Endodermal cell (in vitro differentiated cells): ENCODE measurements at regions not wholly inside any gene's neighbourhood (a gene's known extent, or its start where the extent isn't known, plus 50 kb on each side); places are given as distances from the start of the nearest gene placed in this dataset.

Experiments
- DNase-seq: peaks from one replicate; pipeline ENCODE4 v3.0.0-alpha.2; 2017
- H3K27ac ChIP-seq: 2 replicates; pipeline ENCODE4 v1.5.1; 2013; ENCODE audit warnings: mild to moderate bottlenecking, low read depth, low read length, moderate library complexity
- H3K27me3 ChIP-seq: 2 replicates; pipeline ENCODE4 v1.6.1; 2013; ENCODE audit warnings: mild to moderate bottlenecking, low read length, moderate library complexity; ENCODE audit not compliant: insufficient read depth, control insufficient read depth, poor library complexity, severe bottlenecking
- H3K36me3 ChIP-seq: 2 replicates; pipeline ENCODE4 v1.7.0; 2013; ENCODE audit warnings: mild to moderate bottlenecking, low read length, moderate library complexity; ENCODE audit not compliant: control insufficient read depth, insufficient read depth
- H3K4me1 ChIP-seq: one replicate; pipeline ENCODE4 v1.7.0; 2013; ENCODE audit warnings: low read length; ENCODE audit not compliant: control insufficient read depth, insufficient read depth
- H3K4me3 ChIP-seq: 2 replicates; pipeline ENCODE4 v1.5.1; 2013; ENCODE audit warnings: mild to moderate bottlenecking, low read length, moderate library complexity
- H3K9ac ChIP-seq: 2 replicates; pipeline ENCODE4 v1.6.1; 2013; ENCODE audit warnings: mild to moderate bottlenecking, low read length, moderate library complexity; ENCODE audit not compliant: poor library complexity, severe bottlenecking; ENCODE audit errors: extremely low read depth
- H3K9me3 ChIP-seq: 2 replicates; pipeline ENCODE4 v1.6.1; 2013; ENCODE audit warnings: mild to moderate bottlenecking, low read length, moderate library complexity; ENCODE audit not compliant: control insufficient read depth
- H3K27ac Mint-ChIP-seq: 2 replicates; pipeline ENCODE4 v1.8.0; 2020; ENCODE audit warnings: mixed read lengths
- H3K27me3 Mint-ChIP-seq: 2 replicates; pipeline ENCODE4 v1.8.0; 2021; ENCODE audit warnings: mild to moderate bottlenecking, mixed read lengths; ENCODE audit not compliant: insufficient read depth
- H3K36me3 Mint-ChIP-seq: 2 replicates; pipeline ENCODE4 v1.8.0; 2020; ENCODE audit warnings: low read depth, mixed read lengths
- H3K4me1 Mint-ChIP-seq: 2 replicates; pipeline ENCODE4 v1.8.0; 2020; ENCODE audit warnings: mixed read lengths
- H3K4me3 Mint-ChIP-seq: 2 replicates; pipeline ENCODE4 v1.8.0; 2020; ENCODE audit warnings: mild to moderate bottlenecking, moderate library complexity, mixed read lengths
- H3K9me3 Mint-ChIP-seq: 2 replicates; pipeline ENCODE4 v1.8.0; 2020; ENCODE audit warnings: mild to moderate bottlenecking, mixed read lengths
- WGBS, 2 experiments: methylation state at CpG; one replicate each; pipeline versions ENCODE4 v1.1.5 to v1.1.7; 2013; ENCODE audit warnings: missing lambda C conversion rate in 2 of 2, mixed read lengths in 1 of 2; ENCODE audit not compliant: insufficient coverage in 1 of 2, insufficient read length in 1 of 2; 5-methylcytosine and 5-hydroxymethylcytosine counted together
- TF ChIP-seq, protein P1 (sequence below): fragments of 200-600 bp; sonication (generic); conservative IDR thresholded peaks from 2 replicates; pipeline ENCODE4 v1.5.0; 2021; ENCODE audit warnings: antibody characterized with exemption, mild to moderate bottlenecking

DNA sequence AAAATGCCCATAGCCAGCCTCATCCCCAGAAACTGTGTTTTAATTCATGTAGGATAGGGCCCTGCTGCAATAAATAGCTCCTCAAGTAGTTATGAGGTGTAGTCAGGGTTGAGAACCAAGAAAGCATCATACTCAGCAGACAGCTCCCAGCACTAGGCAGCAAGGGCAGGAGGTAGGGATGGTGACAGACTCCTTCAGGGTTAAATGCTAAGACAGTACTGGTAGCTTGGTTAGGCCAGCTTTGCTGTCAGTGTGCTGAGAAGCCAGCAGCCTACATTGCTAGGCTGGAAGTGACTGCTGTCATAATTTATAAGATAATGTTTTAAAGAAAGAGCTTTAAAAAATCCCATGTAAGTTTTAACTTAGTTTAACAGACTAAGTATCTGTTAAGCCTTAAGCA, 113.9 kb upstream of the IMMP2L start:
- Histone ChIP-seq H3K9me3 (no peaks in the 10 kb centered on the region), H3K36me3 (no peaks in the 10 kb centered on the region), H3K9ac (no peak overlapping the region), H3K4me3 (no peak overlapping the region), H3K4me1 (no peaks in the 10 kb centered on the region), H3K27me3 (no peaks in the 10 kb centered on the region), H3K27ac (no peak overlapping the region)
- H3K27me3 Mint-ChIP-seq, result peaks cover 4% of the 10 kb centered on the region
- H3K4me3 Mint-ChIP-seq, result no peak overlapping the region
- H3K27ac Mint-ChIP-seq, result no peak overlapping the region
- no peak for DNase-seq
- no peaks in the 10 kb centered on the region for H3K36me3 Mint-ChIP-seq
- no peaks in the 10 kb centered on the region for H3K4me1 Mint-ChIP-seq
- TF ChIP-seq, protein P1, sequence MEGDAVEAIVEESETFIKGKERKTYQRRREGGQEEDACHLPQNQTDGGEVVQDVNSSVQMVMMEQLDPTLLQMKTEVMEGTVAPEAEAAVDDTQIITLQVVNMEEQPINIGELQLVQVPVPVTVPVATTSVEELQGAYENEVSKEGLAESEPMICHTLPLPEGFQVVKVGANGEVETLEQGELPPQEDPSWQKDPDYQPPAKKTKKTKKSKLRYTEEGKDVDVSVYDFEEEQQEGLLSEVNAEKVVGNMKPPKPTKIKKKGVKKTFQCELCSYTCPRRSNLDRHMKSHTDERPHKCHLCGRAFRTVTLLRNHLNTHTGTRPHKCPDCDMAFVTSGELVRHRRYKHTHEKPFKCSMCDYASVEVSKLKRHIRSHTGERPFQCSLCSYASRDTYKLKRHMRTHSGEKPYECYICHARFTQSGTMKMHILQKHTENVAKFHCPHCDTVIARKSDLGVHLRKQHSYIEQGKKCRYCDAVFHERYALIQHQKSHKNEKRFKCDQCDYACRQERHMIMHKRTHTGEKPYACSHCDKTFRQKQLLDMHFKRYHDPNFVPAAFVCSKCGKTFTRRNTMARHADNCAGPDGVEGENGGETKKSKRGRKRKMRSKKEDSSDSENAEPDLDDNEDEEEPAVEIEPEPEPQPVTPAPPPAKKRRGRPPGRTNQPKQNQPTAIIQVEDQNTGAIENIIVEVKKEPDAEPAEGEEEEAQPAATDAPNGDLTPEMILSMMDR, result no peak
- H3K9me3 Mint-ChIP-seq, result no peaks in the 10 kb centered on the region

DNA sequence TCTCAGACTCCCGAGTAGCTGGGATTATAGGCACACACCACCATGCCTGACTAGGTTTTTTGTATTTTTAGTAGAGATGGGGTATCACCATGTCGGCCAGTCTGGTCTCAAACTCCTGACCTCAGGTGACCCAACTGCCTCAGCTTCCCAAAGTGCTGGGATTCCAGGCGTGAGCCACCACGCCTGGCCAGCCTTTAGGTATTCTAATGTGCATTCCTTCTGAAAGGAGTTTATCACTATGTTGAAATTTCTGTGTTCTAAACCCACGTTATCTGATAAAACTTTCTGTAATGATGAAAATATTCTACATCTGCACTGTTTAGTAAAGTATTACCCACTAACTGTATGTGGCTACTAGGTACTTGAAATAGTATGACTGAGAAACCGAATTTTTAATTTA, 110.6 kb upstream of the IMMP2L start:
- Histone ChIP-seq H3K27ac (no peak overlapping the region), H3K27me3 (no peaks in the 10 kb centered on the region), H3K4me3 (no peak overlapping the region), H3K9ac (no peak overlapping the region), H3K4me1 (no peaks in the 10 kb centered on the region), H3K36me3 (no peaks in the 10 kb centered on the region), H3K9me3 (no peaks in the 10 kb centered on the region)
- no peak overlapping the region for H3K27ac Mint-ChIP-seq
- 88 to 100% methylated on average over 4 to 6 of the region's 6 CpGs for WGBS, 2 experiments
- H3K27me3 Mint-ChIP-seq, result peaks cover 2% of the 10 kb centered on the region
- H3K9me3 Mint-ChIP-seq, result no peaks in the 10 kb centered on the region
- TF ChIP-seq, protein P1, result no peak
- H3K4me1 Mint-ChIP-seq, result no peaks in the 10 kb centered on the region
- no peak overlapping the region for H3K4me3 Mint-ChIP-seq
- no peak for DNase-seq
- H3K36me3 Mint-ChIP-seq, result no peaks in the 10 kb centered on the region

DNA sequence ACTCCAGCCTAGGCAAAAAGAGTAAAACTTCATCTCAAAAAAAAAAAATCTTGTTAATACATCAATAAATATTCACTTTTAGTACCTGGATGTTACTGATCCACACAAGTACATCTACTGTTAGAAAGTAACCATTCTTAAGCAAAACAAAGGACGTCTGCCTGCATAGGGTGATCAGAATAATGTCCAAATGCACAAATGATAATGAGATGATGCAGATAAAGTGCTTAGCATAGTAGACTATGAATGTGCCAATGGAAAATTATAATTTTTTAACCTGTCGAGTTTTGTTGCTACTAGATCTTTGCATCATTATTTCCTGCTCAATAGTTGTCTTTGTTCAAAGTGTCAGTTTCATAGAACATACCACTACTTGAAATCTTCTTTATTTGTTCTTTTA, 109.6 kb upstream of the IMMP2L start:
- Mint-ChIP-seq H3K9me3 (no peaks in the 10 kb centered on the region), H3K4me1 (no peaks in the 10 kb centered on the region), H3K27me3 (no peaks in the 10 kb centered on the region), H3K4me3 (no peak overlapping the region), H3K36me3 (no peaks in the 10 kb centered on the region), H3K27ac (no peak overlapping the region)
- TF ChIP-seq, protein P1, result no peak
- no peaks in the 10 kb centered on the region for H3K4me1 ChIP-seq
- H3K27me3 ChIP-seq, result no peaks in the 10 kb centered on the region
- no peak overlapping the region for H3K9ac ChIP-seq
- no peak overlapping the region for H3K27ac ChIP-seq
- no peaks in the 10 kb centered on the region for H3K36me3 ChIP-seq
- no peak for DNase-seq
- no peak overlapping the region for H3K4me3 ChIP-seq
- H3K9me3 ChIP-seq, result no peaks in the 10 kb centered on the region
- WGBS, 2 experiments, result 82 to 89% methylated on average over 2 of the region's 2 CpGs
